ENCODE measurements at regions not wholly inside any gene's neighbourhood (a gene's known extent, or its start where the extent isn't known, plus 50 kb on each side); places are given as distances from the start of the nearest gene placed in this dataset.
A peak's percentile ranks its signal among the peaks of the same experiment; 100 is the strongest.

DNA sequence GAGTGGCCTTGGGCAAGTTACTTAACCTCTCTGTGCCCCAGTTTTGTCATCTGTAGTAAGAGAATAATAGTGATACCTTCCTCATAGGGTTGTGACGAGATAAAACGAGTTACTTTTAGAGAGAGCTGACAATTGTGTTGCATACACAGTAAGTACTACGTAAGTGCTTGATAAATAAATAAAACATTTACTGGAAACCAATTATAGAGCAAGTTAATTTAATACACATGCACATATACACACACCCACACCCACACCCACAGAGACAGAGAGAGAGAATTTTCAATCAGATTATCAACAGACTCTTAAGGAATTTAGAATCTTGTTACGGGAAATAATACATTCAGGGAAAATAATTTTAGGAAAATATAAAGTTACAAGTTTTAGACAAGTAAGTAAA lies 1045.8 kb upstream of the TENM4 start:
- TF ChIP-seq, protein P1, sequence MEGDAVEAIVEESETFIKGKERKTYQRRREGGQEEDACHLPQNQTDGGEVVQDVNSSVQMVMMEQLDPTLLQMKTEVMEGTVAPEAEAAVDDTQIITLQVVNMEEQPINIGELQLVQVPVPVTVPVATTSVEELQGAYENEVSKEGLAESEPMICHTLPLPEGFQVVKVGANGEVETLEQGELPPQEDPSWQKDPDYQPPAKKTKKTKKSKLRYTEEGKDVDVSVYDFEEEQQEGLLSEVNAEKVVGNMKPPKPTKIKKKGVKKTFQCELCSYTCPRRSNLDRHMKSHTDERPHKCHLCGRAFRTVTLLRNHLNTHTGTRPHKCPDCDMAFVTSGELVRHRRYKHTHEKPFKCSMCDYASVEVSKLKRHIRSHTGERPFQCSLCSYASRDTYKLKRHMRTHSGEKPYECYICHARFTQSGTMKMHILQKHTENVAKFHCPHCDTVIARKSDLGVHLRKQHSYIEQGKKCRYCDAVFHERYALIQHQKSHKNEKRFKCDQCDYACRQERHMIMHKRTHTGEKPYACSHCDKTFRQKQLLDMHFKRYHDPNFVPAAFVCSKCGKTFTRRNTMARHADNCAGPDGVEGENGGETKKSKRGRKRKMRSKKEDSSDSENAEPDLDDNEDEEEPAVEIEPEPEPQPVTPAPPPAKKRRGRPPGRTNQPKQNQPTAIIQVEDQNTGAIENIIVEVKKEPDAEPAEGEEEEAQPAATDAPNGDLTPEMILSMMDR (IDR thresholded peaks at IDR 0.05; ENCODE audit: low read depth, low read length, missing control alignments), result no peak
- in situ Hi-C loops (cut with HindIII; ENCODE audit: low pct_ligation_motif_present, low sequenced_read_pairs), result no loop called here
- Histone ChIP-seq H3K36me3 (replicated peaks) (no peaks in the 10 kb centered on the region), H3K4me3 (ENCODE audit: low read depth, low read length) (no peak overlapping the region), H3K27ac (no peak overlapping the region), H3K27me3 (replicated peaks) (no peaks in the 10 kb centered on the region)
- no peak for DNase-seq

DNA sequence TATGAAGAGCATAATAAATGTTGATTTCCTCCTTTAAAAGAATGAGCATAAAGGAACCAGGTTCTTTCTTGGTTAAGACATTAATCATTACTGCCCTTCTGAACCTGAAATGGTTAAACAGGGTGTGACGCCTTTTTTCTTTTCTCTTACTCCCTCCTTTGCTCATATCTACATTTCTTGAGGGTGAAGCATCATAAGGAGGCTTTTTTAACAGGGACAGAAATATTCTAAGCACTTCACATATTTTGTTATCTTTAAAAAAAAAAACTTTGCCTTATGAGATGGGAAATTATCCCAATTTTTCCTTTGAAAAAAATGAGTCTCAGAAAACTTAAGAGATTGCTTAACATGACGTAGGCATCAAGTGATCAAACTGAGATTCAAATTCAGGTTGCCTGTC lies 1036.3 kb upstream of the TENM4 start:
- no peaks in the 10 kb centered on the region for H3K36me3 ChIP-seq (replicated peaks)
- in situ Hi-C loops (cut with HindIII; ENCODE audit: low pct_ligation_motif_present, low sequenced_read_pairs), result no loop called here
- H3K4me3 ChIP-seq (ENCODE audit: low read depth, low read length), result no peak overlapping the region
- DNase-seq, result no peak
- TF ChIP-seq, protein P1 (IDR thresholded peaks at IDR 0.05; ENCODE audit: low read depth, low read length, missing control alignments), result no peak
- no peaks in the 10 kb centered on the region for H3K27me3 ChIP-seq (replicated peaks)
- no peak overlapping the region for H3K27ac ChIP-seq

DNA sequence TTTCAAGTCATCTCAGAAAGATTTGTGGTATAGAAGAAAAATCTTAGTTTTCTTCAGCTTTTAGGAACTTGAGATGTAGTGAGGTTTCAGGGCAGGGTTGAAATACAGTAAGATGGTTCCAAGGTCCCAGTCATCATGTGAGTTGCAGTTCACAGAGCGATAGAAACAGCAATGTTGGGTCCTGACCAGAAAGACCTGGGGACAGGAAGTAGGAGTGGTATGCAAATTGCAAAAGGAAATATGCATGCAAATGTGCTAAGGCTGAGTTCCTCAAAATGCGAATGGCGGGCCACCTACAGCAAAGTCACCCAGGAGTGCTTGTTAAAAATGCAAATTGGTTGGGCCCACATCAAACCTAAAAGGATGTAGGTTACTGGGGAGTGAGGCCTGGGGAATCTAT lies 1032.7 kb upstream of the TENM4 start:
- no peak overlapping the region for H3K27ac ChIP-seq
- no peak for DNase-seq
- no peaks in the 10 kb centered on the region for H3K36me3 ChIP-seq (replicated peaks)
- in situ Hi-C loops (cut with HindIII; ENCODE audit: low pct_ligation_motif_present, low sequenced_read_pairs), result no loop called here
- H3K27me3 ChIP-seq (replicated peaks), result no peaks in the 10 kb centered on the region
- TF ChIP-seq, protein P1 (IDR thresholded peaks at IDR 0.05; ENCODE audit: low read depth, low read length, missing control alignments), result no peak
- no peak overlapping the region for H3K4me3 ChIP-seq (ENCODE audit: low read depth, low read length)

DNA sequence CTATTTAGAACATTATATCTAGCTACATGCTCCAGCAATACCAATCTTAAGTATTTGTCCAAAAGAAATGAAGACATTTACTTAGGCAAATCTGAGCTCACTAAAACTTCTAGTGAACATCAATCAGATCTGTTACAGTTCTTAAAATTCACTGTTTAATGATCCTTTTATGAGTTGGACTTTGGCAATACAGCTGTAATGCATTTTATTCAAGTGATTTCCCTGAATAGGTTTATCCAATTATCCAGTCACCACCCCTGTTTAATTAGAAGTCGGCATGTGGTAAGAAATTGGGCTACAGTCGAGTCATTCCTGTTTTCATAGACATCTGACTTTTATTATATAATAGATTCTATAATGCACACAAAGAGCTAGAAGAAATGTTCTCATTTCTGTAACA lies 1029.0 kb upstream of the TENM4 start:
- H3K27ac ChIP-seq, result no peak overlapping the region
- no peaks in the 10 kb centered on the region for H3K27me3 ChIP-seq (replicated peaks)
- TF ChIP-seq, protein P1 (IDR thresholded peaks at IDR 0.05; ENCODE audit: low read depth, low read length, missing control alignments), result no peak
- in situ Hi-C loops (cut with HindIII; ENCODE audit: low pct_ligation_motif_present, low sequenced_read_pairs), result no loop called here
- no peak for DNase-seq
- no peak overlapping the region for H3K4me3 ChIP-seq (ENCODE audit: low read depth, low read length)
- H3K36me3 ChIP-seq (replicated peaks), result no peaks in the 10 kb centered on the region

DNA sequence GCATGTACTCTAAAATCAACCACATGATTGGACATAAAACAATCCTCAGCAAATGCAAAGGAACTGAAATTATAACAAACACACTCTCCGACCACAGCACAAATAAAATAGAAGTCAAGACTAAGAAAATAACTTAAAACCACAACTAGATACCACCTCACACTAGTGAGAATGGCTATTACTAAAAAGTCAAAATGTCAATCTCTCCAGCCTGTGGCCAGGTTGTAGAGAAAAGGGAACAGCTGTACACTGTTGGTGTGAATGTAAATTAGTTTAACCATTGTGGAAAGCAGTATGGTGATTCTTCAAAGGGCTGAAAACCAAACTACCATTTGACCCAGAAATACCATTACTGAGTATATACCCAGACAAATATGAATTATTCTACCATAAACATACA lies 1025.7 kb upstream of the TENM4 start:
- Histone ChIP-seq H3K36me3 (replicated peaks) (no peaks in the 10 kb centered on the region), H3K4me3 (ENCODE audit: low read depth, low read length) (no peak overlapping the region), H3K27ac (no peak overlapping the region), H3K27me3 (replicated peaks) (no peaks in the 10 kb centered on the region)
- in situ Hi-C loops (cut with HindIII; ENCODE audit: low pct_ligation_motif_present, low sequenced_read_pairs), result no loop called here
- no peak for DNase-seq
- TF ChIP-seq, protein P1 (IDR thresholded peaks at IDR 0.05; ENCODE audit: low read depth, low read length, missing control alignments), result no peak

DNA sequence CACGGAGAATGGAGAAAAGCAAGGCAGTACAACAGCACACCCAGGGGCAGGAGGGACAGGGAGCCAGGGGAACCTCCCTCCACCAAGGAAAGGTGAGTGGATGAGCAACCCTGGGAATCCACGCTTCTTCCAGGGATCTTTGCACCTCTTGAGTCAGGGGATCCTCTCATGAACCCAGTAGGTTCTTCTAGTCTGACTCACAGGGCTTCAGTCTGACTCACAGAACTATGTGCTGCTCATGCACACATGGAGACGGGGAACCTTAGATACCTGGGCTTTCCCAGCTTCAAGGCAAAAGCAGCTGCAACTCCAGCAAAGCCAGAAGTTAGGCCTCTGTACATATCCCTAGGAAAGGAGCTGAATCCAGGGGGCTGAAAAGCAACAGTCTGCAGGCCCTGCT lies 1021.4 kb upstream of the TENM4 start:
- H3K27me3 ChIP-seq (replicated peaks), result no peaks in the 10 kb centered on the region
- TF ChIP-seq, protein P1 (IDR thresholded peaks at IDR 0.05; ENCODE audit: low read depth, low read length, missing control alignments), result no peak
- H3K36me3 ChIP-seq (replicated peaks), result no peaks in the 10 kb centered on the region
- peak; percentile 78 for DNase-seq
- in situ Hi-C loops (cut with HindIII; ENCODE audit: low pct_ligation_motif_present, low sequenced_read_pairs), result no loop called here
- no peak overlapping the region for H3K27ac ChIP-seq
- H3K4me3 ChIP-seq (ENCODE audit: low read depth, low read length), result no peak overlapping the region

Data from brain microvascular endothelial cell (primary cell).